Right atrium auricular region (tissue), 2 donors: ENCODE measurements at regions not wholly inside any gene's neighbourhood (a gene's known extent, or its start where the extent isn't known, plus 50 kb on each side); places are given as distances from the start of the nearest gene placed in this dataset.

Source experiments
- DNase-seq: peaks from one replicate; pipeline ENCODE4 v3.0.0-alpha.2; 2019; ENCODE audit warnings: low spot score
- H3K27ac ChIP-seq, 2 donors: fragments of 200-600 bp; sonication (generic); 1 replicate in 1 of 2; 2 replicates in 1 of 2; pipeline ENCODE4 v1.5.1; 2016 to 2019
- H3K27me3 ChIP-seq, 2 donors: fragments of 200-600 bp; sonication (generic); one replicate each; pipeline versions ENCODE4 v1.5.1 to v1.6.0; 2017 to 2019
- H3K36me3 ChIP-seq: fragments of 200-600 bp; sonication (generic); one replicate; pipeline ENCODE4 v1.5.1; 2016
- H3K4me1 ChIP-seq, 2 donors: fragments of 200-600 bp; sonication (generic); one replicate each; pipeline versions ENCODE4 v1.5.1 to v1.6.0; 2017 to 2019
- H3K4me3 ChIP-seq, 2 donors: fragments of 200-600 bp; sonication (generic); 1 replicate in 1 of 2; 2 replicates in 1 of 2; pipeline ENCODE4 v1.5.1; 2017 to 2019; ENCODE audit warnings: mild to moderate bottlenecking in 1 of 2, moderate library complexity in 1 of 2
- H3K9me3 ChIP-seq, 2 donors: fragments of 200-600 bp; sonication (generic); one replicate each; pipeline ENCODE4 v1.5.1; 2019
- TF ChIP-seq, protein P1 (sequence below), 2 donors: fragments of 200-600 bp; sonication (generic); IDR thresholded peaks; one replicate each; pipeline ENCODE4 v1.5.1; 2019; ENCODE audit warnings: antibody characterized with exemption in 2 of 2

DNA sequence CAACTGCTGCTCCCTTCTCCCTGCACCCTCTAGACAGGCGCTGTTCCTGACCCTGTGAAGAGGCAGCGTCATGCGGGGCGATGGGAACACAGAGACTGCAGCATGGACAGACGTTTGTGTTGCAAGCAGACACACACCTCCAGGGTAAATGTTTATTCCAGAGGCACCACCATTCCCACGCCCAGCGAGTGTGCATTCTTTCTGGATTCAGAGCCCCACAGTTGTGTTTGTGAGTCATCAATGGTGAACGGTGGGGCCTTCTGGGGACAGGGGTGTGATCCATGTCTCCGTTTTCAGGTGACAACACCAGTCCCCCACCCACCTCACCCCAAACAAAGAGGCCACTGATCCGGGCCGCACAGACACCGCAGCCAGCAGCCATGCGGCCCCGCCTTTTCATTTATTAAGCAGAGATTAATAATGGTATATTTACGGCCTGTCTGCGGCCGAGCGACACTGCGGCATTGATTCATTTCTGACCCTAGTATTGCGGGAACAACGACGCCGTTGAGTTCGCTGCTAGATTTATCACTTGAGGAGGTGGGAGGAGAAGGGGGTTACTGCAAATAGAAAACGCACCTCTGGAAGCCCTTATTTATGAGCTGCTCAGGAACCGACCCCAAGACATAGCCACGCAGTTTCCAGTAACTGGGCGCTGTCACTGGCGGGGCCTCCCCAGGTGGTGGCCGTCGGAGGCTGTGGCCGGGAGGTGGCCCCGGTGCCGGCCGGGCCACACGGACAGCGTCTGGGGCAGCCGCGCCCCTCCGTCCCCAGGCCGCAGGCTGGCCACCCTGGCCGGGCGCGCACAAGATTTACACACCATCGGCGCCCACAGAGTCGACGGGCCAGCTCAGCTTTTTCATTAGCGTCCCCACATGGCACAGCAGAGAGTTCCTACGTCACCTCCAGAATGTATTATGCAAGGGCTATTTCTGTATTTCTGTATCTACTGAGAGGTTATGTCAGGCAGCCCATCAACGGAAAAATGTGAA lies 367.6 kb downstream of the THBS2 start:
- Histone ChIP-seq H3K9me3 (no peaks in the 10 kb centered on the region), H3K27me3 (no peaks in the 10 kb centered on the region), H3K27ac (no peak overlapping the region), H3K4me3 (no peak overlapping the region), H3K4me1 (no peaks in the 10 kb centered on the region), H3K36me3 (no peaks in the 10 kb centered on the region)
- TF ChIP-seq, protein P1, sequence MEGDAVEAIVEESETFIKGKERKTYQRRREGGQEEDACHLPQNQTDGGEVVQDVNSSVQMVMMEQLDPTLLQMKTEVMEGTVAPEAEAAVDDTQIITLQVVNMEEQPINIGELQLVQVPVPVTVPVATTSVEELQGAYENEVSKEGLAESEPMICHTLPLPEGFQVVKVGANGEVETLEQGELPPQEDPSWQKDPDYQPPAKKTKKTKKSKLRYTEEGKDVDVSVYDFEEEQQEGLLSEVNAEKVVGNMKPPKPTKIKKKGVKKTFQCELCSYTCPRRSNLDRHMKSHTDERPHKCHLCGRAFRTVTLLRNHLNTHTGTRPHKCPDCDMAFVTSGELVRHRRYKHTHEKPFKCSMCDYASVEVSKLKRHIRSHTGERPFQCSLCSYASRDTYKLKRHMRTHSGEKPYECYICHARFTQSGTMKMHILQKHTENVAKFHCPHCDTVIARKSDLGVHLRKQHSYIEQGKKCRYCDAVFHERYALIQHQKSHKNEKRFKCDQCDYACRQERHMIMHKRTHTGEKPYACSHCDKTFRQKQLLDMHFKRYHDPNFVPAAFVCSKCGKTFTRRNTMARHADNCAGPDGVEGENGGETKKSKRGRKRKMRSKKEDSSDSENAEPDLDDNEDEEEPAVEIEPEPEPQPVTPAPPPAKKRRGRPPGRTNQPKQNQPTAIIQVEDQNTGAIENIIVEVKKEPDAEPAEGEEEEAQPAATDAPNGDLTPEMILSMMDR (IDR thresholded peaks at IDR 0.05): no peak
- DNase-seq: no peak

DNA sequence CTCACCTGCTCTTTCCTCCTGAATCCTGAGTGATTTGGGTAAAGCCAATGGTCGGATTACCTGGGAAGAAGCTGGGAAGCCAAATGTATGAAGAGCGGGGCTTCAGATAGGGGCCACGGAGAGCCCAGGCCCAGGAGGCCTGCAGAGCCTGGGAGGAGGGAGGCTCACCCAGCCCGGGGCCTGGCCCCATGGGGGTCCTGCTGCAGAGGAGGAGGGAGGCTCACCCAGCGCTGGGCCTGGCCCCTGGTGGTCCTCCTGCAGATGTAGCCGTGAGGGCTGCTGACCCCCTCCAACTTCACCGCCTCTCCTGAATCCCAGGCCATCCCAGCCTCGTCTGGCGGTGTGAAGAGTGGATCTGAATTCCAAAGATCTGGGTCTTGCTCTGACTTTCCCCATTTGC lies 368.4 kb downstream of the THBS2 start:
- no peaks in the 10 kb centered on the region for H3K4me1 ChIP-seq
- no peaks in the 10 kb centered on the region for H3K9me3 ChIP-seq
- no peak overlapping the region for H3K4me3 ChIP-seq
- H3K36me3 ChIP-seq: no peaks in the 10 kb centered on the region
- no peak for DNase-seq
- no peak overlapping the region for H3K27ac ChIP-seq
- no peaks in the 10 kb centered on the region for H3K27me3 ChIP-seq
- TF ChIP-seq, protein P1 (IDR thresholded peaks at IDR 0.05): no peak

- DNase-seq: peak; percentile 66
- Histone ChIP-seq H3K27ac (no peak overlapping the region), H3K4me1 (no peaks in the 10 kb centered on the region), H3K27me3 (no peaks in the 10 kb centered on the region), H3K9me3 (no peaks in the 10 kb centered on the region), H3K36me3 (no peaks in the 10 kb centered on the region), H3K4me3 (peak overlapping the region; percentile 15 to 25)
- TF ChIP-seq, protein P1 (IDR thresholded peaks at IDR 0.05): peak; percentile 87 to 98
Measured at GRCh38 chr6:168884646-168885086, 369.0 kb downstream of the THBS2 start.

DNA sequence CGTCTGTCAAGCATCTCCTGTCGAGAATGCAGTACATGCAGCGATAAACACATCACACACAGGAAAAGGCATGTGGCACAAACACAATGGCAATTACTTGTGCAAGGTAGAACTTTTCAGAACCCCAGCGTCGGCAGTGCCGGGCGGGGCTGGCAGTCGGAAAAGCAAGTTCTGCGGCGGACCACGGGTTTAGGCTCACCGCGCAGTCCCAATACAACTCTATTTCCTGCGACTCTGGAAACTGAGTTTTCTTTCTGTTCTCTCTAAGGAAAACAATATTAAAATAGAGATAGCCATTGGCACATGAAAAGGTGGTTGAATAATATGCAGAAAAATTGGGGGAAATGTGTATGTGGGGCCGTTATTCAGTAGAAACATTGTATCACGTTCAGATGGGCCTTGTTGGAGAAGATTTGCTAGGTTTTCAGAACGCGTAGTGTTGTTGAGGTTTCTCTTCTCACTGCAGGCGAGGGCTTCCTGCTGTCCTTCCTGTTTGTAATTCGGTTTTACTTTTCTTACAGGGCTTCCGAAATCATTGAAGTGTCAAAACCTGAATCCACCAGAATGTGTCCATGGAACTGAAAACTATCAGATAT lies 369.5 kb downstream of the THBS2 start:
- DNase-seq: no peak
- Histone ChIP-seq H3K9me3 (no peaks in the 10 kb centered on the region), H3K4me1 (no peaks in the 10 kb centered on the region), H3K27me3 (no peaks in the 10 kb centered on the region), H3K27ac (no peak overlapping the region), H3K4me3 (peak overlapping the region; percentile 15 to 25), H3K36me3 (no peaks in the 10 kb centered on the region)
- TF ChIP-seq, protein P1 (IDR thresholded peaks at IDR 0.05): no peak

DNA sequence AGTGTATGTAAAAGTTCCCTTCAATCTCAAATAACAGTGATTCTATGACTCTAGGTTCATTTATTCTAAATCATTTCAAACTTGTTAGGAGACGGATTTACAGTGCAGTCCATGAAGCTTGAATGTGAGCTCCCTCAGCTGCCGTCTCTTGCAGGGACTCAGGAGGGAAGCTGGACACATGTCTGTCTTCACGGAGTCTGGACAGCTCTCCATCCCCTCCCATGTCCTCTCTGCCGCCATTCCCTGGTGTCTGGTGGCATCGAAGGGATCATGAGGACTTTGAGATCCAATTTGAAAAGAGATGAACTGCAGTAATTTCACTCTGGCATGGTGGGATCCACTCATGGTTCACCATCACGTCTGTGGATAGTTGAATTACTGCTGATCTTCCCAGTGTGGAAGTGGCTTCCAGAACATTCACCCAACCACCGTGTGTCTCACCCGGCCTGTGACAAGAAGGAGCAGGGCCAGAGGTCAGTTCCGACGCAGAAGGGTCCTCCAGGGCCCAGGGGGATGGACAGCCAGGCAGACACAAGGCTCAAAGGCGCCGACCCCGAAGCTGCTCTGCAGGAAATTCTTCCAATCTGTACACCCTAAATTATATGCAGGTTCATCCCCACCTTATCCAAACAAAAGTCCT lies 370.1 kb downstream of the THBS2 start:
- H3K4me3 ChIP-seq: no peak overlapping the region
- no peaks in the 10 kb centered on the region for H3K4me1 ChIP-seq
- H3K9me3 ChIP-seq: no peaks in the 10 kb centered on the region
- no peaks in the 10 kb centered on the region for H3K36me3 ChIP-seq
- no peaks in the 10 kb centered on the region for H3K27me3 ChIP-seq
- H3K27ac ChIP-seq: no peak overlapping the region
- DNase-seq: no peak
- TF ChIP-seq, protein P1 (IDR thresholded peaks at IDR 0.05): no peak
